ENCODE measurements at regions not wholly inside any gene's neighbourhood (a gene's known extent, or its start where the extent isn't known, plus 50 kb on each side); places are given as distances from the start of the nearest gene placed in this dataset.
"Not testable (repeated sequence)": the region's sequence is repeated elsewhere in the genome, so short reads cannot be mapped to it uniquely, and the experiment has no call there.

- TF ChIP-seq CTCF (conservative IDR thresholded peaks at IDR 0.05; ENCODE audit: low read length); EZH2phosphoT487 (IDR thresholded peaks at IDR 0.05; ENCODE audit: borderline replicate concordance): not testable (repeated sequence)
These were observed 350.2 kb downstream of the BCL2L11 start for GRCh38 chr2:111470924-111471323.
